ENCODE measurements at regions not wholly inside any gene's neighbourhood (a gene's known extent, or its start where the extent isn't known, plus 50 kb on each side); places are given as distances from the start of the nearest gene placed in this dataset.

GRCh38 chr1:4319496-4319895 is 334.9 kb upstream of the AJAP1 start:
- no peak for TF ChIP-seq YY1 (IDR thresholded peaks at IDR 0.05; ENCODE audit: insufficient read depth, insufficient read length)
- no peak for TF ChIP-seq ZNF274 (IDR thresholded peaks at IDR 0.05; ENCODE audit: low read depth, low read length)

Measured in NT2/D1 (cell line).